RWPE2 (cell line): ENCODE measurements at regions not wholly inside any gene's neighbourhood (a gene's known extent, or its start where the extent isn't known, plus 50 kb on each side); places are given as distances from the start of the nearest gene placed in this dataset.

Source experiments
- ATAC-seq: fragments of 200-7000 bp; cut with Tn5 transposase; 3 replicates; pipeline ENCODE4 v1.9.1; 2021; ENCODE audit warnings: low read depth
- DNase-seq: peaks from one replicate; pipeline ENCODE4 v3.0.0-alpha.2; 2020; ENCODE audit warnings: low spot score
- H3K27ac ChIP-seq: fragments of 450-650 bp; 2 replicates; pipeline ENCODE4 v1.5.1; 2017; ENCODE audit warnings: mild to moderate bottlenecking; ENCODE audit not compliant: poor library complexity, severe bottlenecking
- H3K27me3 ChIP-seq: fragments of 250-450 bp; sonication (Bioruptor Pico); 2 replicates; pipeline ENCODE4 v1.5.1; 2021; ENCODE audit warnings: mild to moderate bottlenecking, moderate library complexity; ENCODE audit not compliant: insufficient read depth, poor library complexity, severe bottlenecking
- H3K36me3 ChIP-seq: fragments of 250-450 bp; sonication (Bioruptor Pico); 2 replicates; pipeline ENCODE4 v1.5.1; 2020; ENCODE audit warnings: low read depth, mild to moderate bottlenecking, moderate library complexity
- H3K4me1 ChIP-seq: fragments of 250-450 bp; sonication (Bioruptor Pico); 2 replicates; pipeline ENCODE4 v1.5.1; 2021; ENCODE audit warnings: mild to moderate bottlenecking, moderate library complexity; ENCODE audit not compliant: insufficient read depth, poor library complexity, severe bottlenecking
- H3K4me3 ChIP-seq: fragments of 250-450 bp; sonication (Bioruptor Pico); 2 replicates; pipeline ENCODE4 v1.5.1; 2021; ENCODE audit warnings: mild to moderate bottlenecking, moderate library complexity; ENCODE audit not compliant: severe bottlenecking
- H3K9me3 ChIP-seq: fragments of 250-450 bp; sonication (Bioruptor Pico); 2 replicates; pipeline ENCODE4 v1.5.1; 2021; ENCODE audit warnings: mild to moderate bottlenecking, moderate library complexity; ENCODE audit not compliant: severe bottlenecking
- CTCF ChIP-seq: fragments of 450-650 bp; IDR thresholded peaks from one replicate; pipeline ENCODE4 v1.5.1; 2017; ENCODE audit warnings: mild to moderate bottlenecking, moderate library complexity; ENCODE audit not compliant: poor library complexity, severe bottlenecking

GRCh38 chr1:241447031-241447644 lies 72.4 kb downstream of the FH start:
- Histone ChIP-seq H3K9me3 (no peaks in the 10 kb centered on the region), H3K36me3 (no peaks in the 10 kb centered on the region), H3K4me3 (no peak overlapping the region), H3K27me3 (no peaks in the 10 kb centered on the region), H3K27ac (no peak overlapping the region), H3K4me1 (no peaks in the 10 kb centered on the region)
- ATAC-seq: no peak
- TF ChIP-seq CTCF: no peak
- no peak for DNase-seq

GRCh38 chr1:241444836-241445235 lies 74.7 kb downstream of the FH start:
- DNase-seq: no peak
- no peak overlapping the region for H3K4me3 ChIP-seq
- no peak for TF ChIP-seq CTCF
- H3K27ac ChIP-seq: no peak overlapping the region
- no peaks in the 10 kb centered on the region for H3K36me3 ChIP-seq
- ATAC-seq: no peak
- H3K9me3 ChIP-seq: no peaks in the 10 kb centered on the region
- no peaks in the 10 kb centered on the region for H3K27me3 ChIP-seq
- H3K4me1 ChIP-seq: no peaks in the 10 kb centered on the region

- no peak overlapping the region for H3K4me3 ChIP-seq
- DNase-seq: no peak
- H3K9me3 ChIP-seq: no peaks in the 10 kb centered on the region
- no peaks in the 10 kb centered on the region for H3K36me3 ChIP-seq
- no peaks in the 10 kb centered on the region for H3K27me3 ChIP-seq
- TF ChIP-seq CTCF: no peak
- ATAC-seq: no peak
- no peak overlapping the region for H3K27ac ChIP-seq
- H3K4me1 ChIP-seq: no peaks in the 10 kb centered on the region
These were observed 76.0 kb downstream of the FH start for GRCh38 chr1:241443561-241443960.

GRCh38 chr1:241442686-241443085 lies 76.9 kb downstream of the FH start:
- no peak for ATAC-seq
- no peaks in the 10 kb centered on the region for H3K4me1 ChIP-seq

More at GRCh38 chr1:241442686-241443085, 76.9 kb downstream of the FH start:
- no peak for DNase-seq
- H3K4me3 ChIP-seq: no peak overlapping the region
- no peaks in the 10 kb centered on the region for H3K9me3 ChIP-seq
- no peaks in the 10 kb centered on the region for H3K36me3 ChIP-seq
- TF ChIP-seq CTCF: no peak
- no peak overlapping the region for H3K27ac ChIP-seq
- no peaks in the 10 kb centered on the region for H3K27me3 ChIP-seq
